ENCODE measurements at regions not wholly inside any gene's neighbourhood (a gene's known extent, or its start where the extent isn't known, plus 50 kb on each side); places are given as distances from the start of the nearest gene placed in this dataset.

- H3K27ac ChIP-seq (ENCODE audit: insufficient read depth, low read depth, low read length), result no peak overlapping the region
- CTCF ChIA-PET, result no interaction called here
- no peak for FAIRE-seq
Observed at GRCh38 chr10:123269017-123269552, 114.9 kb downstream of the BUB3 start.

More at GRCh38 chr10:123269017-123269552, 114.9 kb downstream of the BUB3 start:
- H3K9me1 ChIP-seq (replicated peaks; ENCODE audit: control insufficient read depth, extremely low read depth, insufficient read depth, low read length), result no peaks in the 10 kb centered on the region
- TF ChIP-seq MYC (IDR thresholded peaks at IDR 0.05; ENCODE audit: low read depth, low read length) (no peak), JUN (IDR thresholded peaks at IDR 0.05; ENCODE audit: borderline replicate concordance, insufficient read depth, insufficient read length, low read depth) (no peak), CTCF (IDR thresholded peaks at IDR 0.05; ENCODE audit: extremely low read depth in 1 of 2, insufficient read depth in 1 of 2, low read depth in 1 of 2, low read length in 2 of 2) (no peak), FOS (IDR thresholded peaks at IDR 0.05; ENCODE audit: borderline replicate concordance, insufficient read depth, low read length) (no peak), GATA2 (IDR thresholded peaks at IDR 0.05; ENCODE audit: insufficient read depth, insufficient read length, low read depth, low read length) (no peak), EZH2 (IDR thresholded peaks at IDR 0.05; ENCODE audit: borderline replicate concordance, low read depth, low read length, severe bottlenecking) (no peak), POLR2A (IDR thresholded peaks at IDR 0.05; ENCODE audit: low read depth, low read length) (no peak), MAX (IDR thresholded peaks at IDR 0.05; ENCODE audit: insufficient read depth, insufficient read length) (no peak), POLR2AphosphoS5 (IDR thresholded peaks at IDR 0.05; ENCODE audit: insufficient read depth, low read depth, low read length) (no peak)
- no peak overlapping the region for H3K4me3 ChIP-seq (replicated peaks in 1 of 3; ENCODE audit: insufficient read depth in 1 of 3, low read depth in 1 of 3, low read length in 3 of 3)
- POLR2A ChIA-PET, result no interaction called here
- intact Hi-C loops (cut with micrococcal nuclease) (no loop called here), dilution Hi-C loops (cut with MboI; ENCODE audit: extremely low pct_ligation_motif_present, low sequenced_read_pairs) (no loop called here)
- no peaks in the 10 kb centered on the region for H3K9me3 ChIP-seq (replicated peaks; ENCODE audit: control insufficient read depth, insufficient read depth, low read length)
- H4K20me1 ChIP-seq (replicated peaks; ENCODE audit: control insufficient read depth, extremely low read depth, insufficient read depth, low read length), result no peaks in the 10 kb centered on the region
- H3K9ac ChIP-seq (replicated peaks; ENCODE audit: extremely low read depth, insufficient read depth, low read length), result no peak overlapping the region
- no peak overlapping the region for H3K4me2 ChIP-seq (ENCODE audit: insufficient read depth, low read length)
- H3K27me3 ChIP-seq (ENCODE audit: control insufficient read depth in 2 of 2, insufficient read depth in 2 of 2, low read length in 2 of 2), result peaks cover 0 to 2% of the 10 kb centered on the region in 2 experiments
- no TSS peak for BruUV-seq (replicated peaks)
- H3K79me2 ChIP-seq (ENCODE audit: control insufficient read depth, insufficient read depth, low read length), result no peaks in the 10 kb centered on the region
- no peak overlapping the region for H2AFZ ChIP-seq (ENCODE audit: low read depth, low read length)
- H3K4me1 ChIP-seq (ENCODE audit: control insufficient read depth, extremely low read depth, insufficient read depth, low read length), result no peaks in the 10 kb centered on the region
- no peak for DNase-seq (ENCODE audit: low read depth, low spot score)
- no peaks in the 10 kb centered on the region for H3K36me3 ChIP-seq (ENCODE audit: control insufficient read depth in 2 of 2, extremely low read depth in 1 of 2, insufficient read depth in 2 of 2, low read length in 2 of 2)
